Caco-2 (cell line): ENCODE measurements at regions not wholly inside any gene's neighbourhood (a gene's known extent, or its start where the extent isn't known, plus 50 kb on each side); places are given as distances from the start of the nearest gene placed in this dataset.

Source experiments
- BruUV-seq: library from RNA; stranded (reverse); fragments of 400-500 nt; replicated peaks from 2 replicates; lab custom pipeline; 2021; lab: Mats Ljungman, UMichigan
- CTCF ChIA-PET: fragments of 300-600 bp; sonication (Branson Sonifier 250); formaldehyde crosslinking; loops from one replicate; lab custom pipeline; 2022; ENCODE audit warnings: antibody characterized with exemption; lab: Charles Lee
- POLR2A ChIA-PET: fragments of 300-600 bp; sonication (Branson Sonifier 250); formaldehyde crosslinking; loops from one replicate; lab custom pipeline; 2022; ENCODE audit warnings: antibody characterized with exemption; lab: Charles Lee
- DNase-seq, 2 experiments: peaks; one replicate each; pipeline versions ENCODE4 v3.0.0 to v3.0.0-alpha.2; 2020 to 2022
- H3K27me3 ChIP-seq: replicated peaks from 2 replicates; pipeline ENCODE4 v1.6.0; 2011; ENCODE audit warnings: low read length; ENCODE audit not compliant: control insufficient read depth, insufficient read depth
- H3K36me3 ChIP-seq: 2 replicates; pipeline ENCODE4 v1.5.1; 2011; ENCODE audit warnings: low read length; ENCODE audit not compliant: control insufficient read depth, insufficient read depth
- H3K4me1 ChIP-seq: fragments of 250-450 bp; sonication (Bioruptor Pico); 2 replicates; pipeline ENCODE4 v1.5.1; 2020; ENCODE audit warnings: mild to moderate bottlenecking
- H3K4me3 ChIP-seq: 2 replicates; pipeline ENCODE4 v1.5.1; 2011; ENCODE audit warnings: low read depth, mild to moderate bottlenecking, control low read depth, low read length
- H3K9me3 ChIP-seq: fragments of 250-450 bp; sonication (Bioruptor Pico); 2 replicates; pipeline ENCODE4 v1.5.1; 2020; ENCODE audit warnings: mild to moderate bottlenecking, moderate library complexity
- H3K27ac Mint-ChIP-seq: one replicate; pipeline ENCODE4 v1.8.0; 2022; ENCODE audit warnings: mixed read lengths; ENCODE audit not compliant: unreplicated experiment
- H3K27me3 Mint-ChIP-seq: one replicate; pipeline ENCODE4 v1.8.0; 2022; ENCODE audit warnings: mixed read lengths; ENCODE audit not compliant: insufficient read depth, unreplicated experiment
- H3K36me3 Mint-ChIP-seq: one replicate; pipeline ENCODE4 v1.8.0; 2022; ENCODE audit warnings: mild to moderate bottlenecking, mixed read lengths; ENCODE audit not compliant: insufficient read depth, unreplicated experiment
- H3K4me1 Mint-ChIP-seq: one replicate; pipeline ENCODE4 v1.8.0; 2022; ENCODE audit warnings: low read depth, mixed read lengths; ENCODE audit not compliant: unreplicated experiment
- H3K4me3 Mint-ChIP-seq: one replicate; pipeline ENCODE4 v1.8.0; 2022; ENCODE audit warnings: mild to moderate bottlenecking, moderate library complexity, mixed read lengths; ENCODE audit not compliant: unreplicated experiment
- H3K9me3 Mint-ChIP-seq: one replicate; pipeline ENCODE4 v1.8.0; 2022; ENCODE audit warnings: mixed read lengths; ENCODE audit not compliant: unreplicated experiment
- intact Hi-C: fragments of 100-400 bp; cut with micrococcal nuclease; formaldehyde crosslinking; loops from one replicate; pipeline ENCODE4 v1.10.0; 2022; ENCODE audit not compliant: unreplicated experiment
- TF ChIP-seq, protein P1 (sequence below), 2 experiments: fragments of 200-600 bp in 1 of 2; IDR thresholded peaks; 1 replicate in 1 of 2; 2 replicates in 1 of 2; pipeline versions ENCODE4 v1.5.1 to v1.8.0; 2011 to 2022; ENCODE audit warnings: antibody characterized with exemption in 1 of 2, control low read depth in 1 of 2, inconsistent platforms in 1 of 2, low read depth in 1 of 2, low read length in 1 of 2, mild to moderate bottlenecking in 1 of 2, moderate library complexity in 1 of 2; ENCODE audit not compliant: insufficient read depth in 1 of 2, severe bottlenecking in 1 of 2, unreplicated experiment in 1 of 2

DNA sequence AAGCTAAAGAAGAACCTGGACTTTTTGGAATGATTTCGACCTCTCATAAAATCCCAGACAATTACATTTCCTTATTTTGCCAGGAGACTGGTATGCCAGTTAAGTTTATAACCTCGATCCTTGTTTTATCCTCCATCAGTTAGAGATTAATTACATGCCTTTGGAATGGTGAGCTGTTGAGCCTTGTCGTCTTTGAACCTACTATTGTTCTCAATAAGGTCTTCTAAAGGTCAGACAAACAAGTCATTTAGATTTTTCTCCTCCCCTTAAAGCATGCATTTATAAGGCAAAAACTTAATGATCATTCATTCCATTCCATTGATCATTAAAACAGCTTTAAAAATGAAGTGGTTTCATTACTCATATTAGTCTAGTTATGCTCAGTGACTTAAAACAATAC is 304.9 kb downstream of the DOCK8 start:
- Histone ChIP-seq H3K4me1 (peaks cover 38% of the 10 kb centered on the region), H3K9me3 (no peaks in the 10 kb centered on the region), H3K36me3 (no peaks in the 10 kb centered on the region), H3K27me3 (no peaks in the 10 kb centered on the region), H3K4me3 (no peak overlapping the region)
- ChIA-PET POLR2A (no interaction called here), CTCF (no interaction called here)
- Mint-ChIP-seq H3K27me3 (no peaks in the 10 kb centered on the region), H3K4me3 (no peak overlapping the region), H3K36me3 (peaks cover 35% of the 10 kb centered on the region), H3K9me3 (no peaks in the 10 kb centered on the region), H3K4me1 (peaks cover 32% of the 10 kb centered on the region), H3K27ac (no peak overlapping the region)
- TF ChIP-seq, protein P1, sequence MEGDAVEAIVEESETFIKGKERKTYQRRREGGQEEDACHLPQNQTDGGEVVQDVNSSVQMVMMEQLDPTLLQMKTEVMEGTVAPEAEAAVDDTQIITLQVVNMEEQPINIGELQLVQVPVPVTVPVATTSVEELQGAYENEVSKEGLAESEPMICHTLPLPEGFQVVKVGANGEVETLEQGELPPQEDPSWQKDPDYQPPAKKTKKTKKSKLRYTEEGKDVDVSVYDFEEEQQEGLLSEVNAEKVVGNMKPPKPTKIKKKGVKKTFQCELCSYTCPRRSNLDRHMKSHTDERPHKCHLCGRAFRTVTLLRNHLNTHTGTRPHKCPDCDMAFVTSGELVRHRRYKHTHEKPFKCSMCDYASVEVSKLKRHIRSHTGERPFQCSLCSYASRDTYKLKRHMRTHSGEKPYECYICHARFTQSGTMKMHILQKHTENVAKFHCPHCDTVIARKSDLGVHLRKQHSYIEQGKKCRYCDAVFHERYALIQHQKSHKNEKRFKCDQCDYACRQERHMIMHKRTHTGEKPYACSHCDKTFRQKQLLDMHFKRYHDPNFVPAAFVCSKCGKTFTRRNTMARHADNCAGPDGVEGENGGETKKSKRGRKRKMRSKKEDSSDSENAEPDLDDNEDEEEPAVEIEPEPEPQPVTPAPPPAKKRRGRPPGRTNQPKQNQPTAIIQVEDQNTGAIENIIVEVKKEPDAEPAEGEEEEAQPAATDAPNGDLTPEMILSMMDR (IDR thresholded peaks at IDR 0.05; ENCODE audit: insufficient read depth in 1 of 2, low read depth in 1 of 2, low read length in 1 of 2, severe bottlenecking in 1 of 2, unreplicated experiment in 1 of 2): no peak
- DNase-seq: no peak
- intact Hi-C loops: loop anchor here (5.0 kb wide), 1 partner anchor 38 kb away; no protein-coding TSS in a partner anchor
- BruUV-seq: no TSS peak

DNA sequence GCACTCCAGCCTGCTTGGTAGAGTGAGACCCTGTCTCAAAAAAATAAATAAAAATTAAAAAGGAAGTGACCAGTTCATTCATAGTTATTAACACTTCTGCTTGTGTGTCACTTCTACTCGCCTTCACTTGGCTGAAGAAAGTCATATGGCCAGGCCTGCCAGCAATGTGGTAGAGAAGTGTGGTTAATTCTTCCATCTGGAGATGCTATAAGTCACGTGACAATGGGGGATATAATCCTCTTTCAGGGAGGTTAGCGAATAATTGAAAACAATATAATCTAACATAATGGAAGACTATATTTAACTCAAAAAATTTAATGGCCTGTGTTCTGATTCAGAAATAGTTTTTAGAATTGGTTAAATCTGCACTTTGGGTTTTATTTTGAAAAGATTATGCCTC is 305.6 kb downstream of the DOCK8 start:
- no peak for DNase-seq
- Mint-ChIP-seq H3K4me1 (peaks cover 32% of the 10 kb centered on the region), H3K36me3 (peaks cover 35% of the 10 kb centered on the region), H3K27me3 (no peaks in the 10 kb centered on the region), H3K9me3 (no peaks in the 10 kb centered on the region), H3K4me3 (no peak overlapping the region), H3K27ac (no peak overlapping the region)
- H3K27me3 ChIP-seq: no peaks in the 10 kb centered on the region
- CTCF ChIA-PET: no interaction called here
- TF ChIP-seq, protein P1 (IDR thresholded peaks at IDR 0.05; ENCODE audit: insufficient read depth in 1 of 2, low read depth in 1 of 2, low read length in 1 of 2, severe bottlenecking in 1 of 2, unreplicated experiment in 1 of 2): no peak
- peaks cover 38% of the 10 kb centered on the region for H3K4me1 ChIP-seq
- H3K36me3 ChIP-seq: no peaks in the 10 kb centered on the region
- no peak overlapping the region for H3K4me3 ChIP-seq
- intact Hi-C loops: no loop called here
- H3K9me3 ChIP-seq: no peaks in the 10 kb centered on the region
- POLR2A ChIA-PET: no interaction called here
- no TSS peak for BruUV-seq

DNA sequence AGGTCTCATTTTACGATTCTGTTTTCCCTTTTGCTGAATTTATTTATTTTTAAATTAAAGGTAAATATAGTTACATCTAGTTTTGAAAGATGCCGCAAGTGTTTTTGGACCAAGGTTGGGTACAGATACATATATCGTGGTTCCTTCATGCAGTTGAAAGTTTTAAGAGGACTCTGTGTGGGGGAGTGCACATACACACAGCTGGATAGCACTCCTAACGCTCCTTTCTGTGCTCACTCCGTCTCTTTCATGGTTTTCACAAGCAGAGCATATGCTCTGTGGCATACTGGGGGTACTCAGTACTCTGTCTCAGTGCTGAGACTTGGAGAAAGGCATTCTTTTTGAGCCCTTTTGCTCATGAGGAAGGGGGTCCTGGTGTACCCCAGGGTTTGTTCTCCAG is 307.5 kb downstream of the DOCK8 start:
- H3K36me3 Mint-ChIP-seq: peaks cover 35% of the 10 kb centered on the region
- no peaks in the 10 kb centered on the region for H3K9me3 ChIP-seq
- intact Hi-C loops: no loop called here
- POLR2A ChIA-PET: no interaction called here
- no peaks in the 10 kb centered on the region for H3K36me3 ChIP-seq
- no peaks in the 10 kb centered on the region for H3K27me3 Mint-ChIP-seq
- H3K9me3 Mint-ChIP-seq: no peaks in the 10 kb centered on the region
- H3K4me3 ChIP-seq: no peak overlapping the region
- no peaks in the 10 kb centered on the region for H3K27me3 ChIP-seq
- no peak overlapping the region for H3K27ac Mint-ChIP-seq
- H3K4me3 Mint-ChIP-seq: no peak overlapping the region
- peaks cover 29% of the 10 kb centered on the region for H3K4me1 Mint-ChIP-seq
- TF ChIP-seq, protein P1 (IDR thresholded peaks at IDR 0.05; ENCODE audit: insufficient read depth in 1 of 2, low read depth in 1 of 2, low read length in 1 of 2, severe bottlenecking in 1 of 2, unreplicated experiment in 1 of 2): no peak
- DNase-seq: no peak
- H3K4me1 ChIP-seq: peaks cover 25% of the 10 kb centered on the region
- BruUV-seq: no TSS peak
- CTCF ChIA-PET: no interaction called here
